Natural killer cell treated with Interleukin-12 subunit alpha and Interleukin-12 subunit beta and Interleukin-15 and Interleukin-18, amount 100 ng/mL, for 72 hours (primary cell): ENCODE measurements at regions not wholly inside any gene's neighbourhood (a gene's known extent, or its start where the extent isn't known, plus 50 kb on each side); places are given as distances from the start of the nearest gene placed in this dataset.
"Not testable (repeated sequence)": the region's sequence is repeated elsewhere in the genome, so short reads cannot be mapped to it uniquely, and the experiment has no call there.

ENCODE experiments used
- ATAC-seq, 2 donors: fragments of 150-1000 bp; cut with Tn5 transposase in 1 of 2; sonication (Bioruptor Pico), chemical (Tn5 transposase) in 1 of 2; 2 replicates each; pipeline ENCODE4 v1.10.0; 2021
- DNase-seq: peaks from one replicate; pipeline ENCODE4 v3.0.0; 2022; ENCODE audit warnings: low spot score
- H3K27ac Mint-ChIP-seq, 2 donors: 1 replicate in 1 of 2; 2 replicates in 1 of 2; pipeline ENCODE4 v1.8.0; 2022; ENCODE audit warnings: mixed read lengths in 2 of 2, mild to moderate bottlenecking in 1 of 2, moderate library complexity in 1 of 2
- H3K27me3 Mint-ChIP-seq, 2 donors: 1 replicate in 1 of 2; 2 replicates in 1 of 2; pipeline ENCODE4 v1.8.0; 2022; ENCODE audit warnings: mixed read lengths in 2 of 2
- H3K36me3 Mint-ChIP-seq: one replicate; pipeline ENCODE4 v1.8.0; 2022; ENCODE audit warnings: mixed read lengths
- H3K4me1 Mint-ChIP-seq, 2 donors: 1 replicate in 1 of 2; 2 replicates in 1 of 2; pipeline ENCODE4 v1.8.0; 2022; ENCODE audit warnings: low read depth in 2 of 2, mixed read lengths in 2 of 2, mild to moderate bottlenecking in 1 of 2
- H3K4me3 Mint-ChIP-seq: one replicate; pipeline ENCODE4 v1.8.0; 2022; ENCODE audit warnings: mixed read lengths
- H3K9me3 Mint-ChIP-seq: 2 replicates; pipeline ENCODE4 v1.8.0; 2022; ENCODE audit warnings: mixed read lengths

DNA sequence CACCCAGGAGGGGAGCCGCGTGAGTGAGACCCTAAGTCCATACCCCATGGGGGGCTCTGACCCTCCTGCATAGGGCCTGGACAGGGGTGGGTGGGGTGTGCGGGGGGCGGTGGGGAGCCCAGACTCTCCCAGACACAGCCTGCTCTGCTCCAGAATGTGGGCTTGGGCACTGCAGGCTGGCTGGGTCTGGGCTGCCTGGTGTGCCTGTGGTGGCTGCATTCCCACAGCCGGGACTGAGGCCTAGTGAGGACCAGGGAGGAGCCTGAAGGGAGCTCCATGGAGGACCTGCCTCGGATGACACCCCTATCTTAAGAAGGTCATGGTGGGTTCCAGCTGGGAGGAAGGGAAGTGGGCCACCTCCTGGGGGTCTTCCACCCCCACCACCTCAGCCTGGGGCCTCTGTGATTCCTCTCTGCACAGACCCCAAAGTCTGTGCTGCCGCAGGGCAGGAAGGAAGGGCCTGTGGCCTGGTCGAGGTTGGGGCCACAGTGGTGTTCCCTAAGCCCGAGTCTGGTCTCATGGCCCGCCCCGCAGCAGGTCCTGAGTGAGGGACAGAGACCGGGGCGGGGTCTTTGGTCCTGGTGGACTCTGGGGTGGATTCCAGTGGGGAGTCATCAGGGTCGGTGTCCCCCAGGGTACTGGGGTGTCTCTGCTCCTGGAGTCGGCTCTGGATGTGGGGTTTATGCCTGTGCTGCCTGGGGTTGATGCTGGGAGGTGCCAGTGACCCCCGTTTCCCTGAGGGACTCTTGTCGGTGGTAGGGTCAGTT is 392.3 kb downstream of the TMEM121 start:
- ATAC-seq (no peak), DNase-seq (no peak)
- no peak overlapping the region for H3K4me3 Mint-ChIP-seq
- no peaks in the 10 kb centered on the region for H3K4me1 Mint-ChIP-seq
- H3K27me3 Mint-ChIP-seq = peaks cover 0 to 3% of the 10 kb centered on the region in 2 donors
- H3K9me3 Mint-ChIP-seq = no peaks in the 10 kb centered on the region
- no peak overlapping the region for H3K27ac Mint-ChIP-seq
- H3K36me3 Mint-ChIP-seq = no peaks in the 10 kb centered on the region

DNA sequence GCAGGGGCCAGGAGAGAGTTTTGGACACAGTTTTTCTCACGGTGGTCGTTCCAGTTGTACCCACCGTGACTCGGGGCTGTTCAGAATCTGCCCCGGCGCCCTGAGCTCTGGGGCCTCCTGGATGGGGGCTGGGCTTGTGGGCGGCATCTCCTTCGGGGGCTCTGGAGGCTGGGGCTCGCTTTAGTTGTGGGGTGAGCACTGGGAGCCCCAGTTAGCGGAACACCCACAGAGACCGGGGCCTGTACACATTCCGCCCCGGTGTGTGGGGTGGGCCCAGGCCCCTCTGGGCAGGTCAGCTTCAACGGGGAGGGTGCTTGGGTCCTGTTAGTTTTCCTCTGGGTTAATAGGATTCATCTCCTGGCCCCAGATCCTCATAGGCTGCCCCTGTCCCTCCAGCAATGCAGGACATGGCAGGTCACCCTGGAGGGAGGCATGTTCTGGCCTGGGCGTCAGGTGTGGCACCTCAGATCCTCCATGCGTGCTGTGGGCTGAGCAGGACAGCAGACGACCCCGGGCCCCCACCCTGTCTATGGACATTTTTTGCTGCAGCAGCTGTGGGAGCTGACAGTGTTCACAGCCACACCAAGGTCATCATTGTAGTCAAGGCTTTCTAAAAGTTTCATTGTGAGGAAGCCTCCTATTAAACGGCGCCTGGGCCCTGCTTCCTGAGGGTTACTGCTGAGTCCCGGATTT is 393.2 kb downstream of the TMEM121 start:
- no peaks in the 10 kb centered on the region for H3K36me3 Mint-ChIP-seq
- H3K27ac Mint-ChIP-seq = no peak overlapping the region
- peaks cover 0 to 3% of the 10 kb centered on the region in 2 donors for H3K27me3 Mint-ChIP-seq
- H3K9me3 Mint-ChIP-seq = no peaks in the 10 kb centered on the region
- no peaks in the 10 kb centered on the region for H3K4me1 Mint-ChIP-seq
- DNase-seq = no peak
- no peak overlapping the region for H3K4me3 Mint-ChIP-seq
- ATAC-seq = no peak

DNA sequence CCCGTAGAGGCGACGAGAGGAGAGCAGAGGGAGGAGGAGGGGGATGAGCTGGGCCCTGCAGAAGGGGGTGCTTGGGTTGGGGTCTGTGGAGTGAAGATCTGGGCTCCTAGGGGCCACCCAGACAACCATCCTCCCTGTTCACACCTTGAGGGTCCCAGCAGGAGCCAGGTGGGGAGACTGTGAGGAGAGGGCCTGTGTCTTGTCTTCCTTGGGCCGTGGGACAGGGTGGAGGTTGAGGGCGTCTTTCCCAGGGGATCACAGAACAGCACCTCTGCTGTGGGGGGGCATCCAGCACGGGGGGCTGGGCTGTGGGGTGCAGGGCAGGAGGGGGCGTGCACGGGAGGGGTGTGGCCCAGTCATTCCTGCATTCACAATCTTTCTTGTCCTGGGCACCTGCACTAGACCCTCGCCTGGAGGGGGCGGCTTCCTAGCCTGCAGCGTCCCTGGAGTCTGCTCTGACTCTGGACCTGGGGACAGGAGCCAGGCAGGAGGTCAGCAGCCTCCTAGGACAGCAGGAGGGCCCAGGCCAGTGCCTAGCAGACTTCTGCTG is 393.8 kb downstream of the TMEM121 start:
- H3K27me3 Mint-ChIP-seq, H3K9me3 Mint-ChIP-seq, ATAC-seq, DNase-seq, H3K36me3 Mint-ChIP-seq, H3K4me1 Mint-ChIP-seq, H3K27ac Mint-ChIP-seq, H3K4me3 Mint-ChIP-seq: not testable (repeated sequence)

GRCh38 chr14:105920803-105921755 is 394.7 kb downstream of the TMEM121 start:
- not testable (repeated sequence) for ATAC-seq, H3K36me3 Mint-ChIP-seq, DNase-seq, H3K9me3 Mint-ChIP-seq, H3K27ac Mint-ChIP-seq, H3K4me3 Mint-ChIP-seq, H3K4me1 Mint-ChIP-seq, H3K27me3 Mint-ChIP-seq

GRCh38 chr14:105921781-105922180 is 395.4 kb downstream of the TMEM121 start:
- H3K27me3 Mint-ChIP-seq, H3K9me3 Mint-ChIP-seq, H3K27ac Mint-ChIP-seq, ATAC-seq, DNase-seq, H3K36me3 Mint-ChIP-seq, H3K4me1 Mint-ChIP-seq, H3K4me3 Mint-ChIP-seq: not testable (repeated sequence)

DNA sequence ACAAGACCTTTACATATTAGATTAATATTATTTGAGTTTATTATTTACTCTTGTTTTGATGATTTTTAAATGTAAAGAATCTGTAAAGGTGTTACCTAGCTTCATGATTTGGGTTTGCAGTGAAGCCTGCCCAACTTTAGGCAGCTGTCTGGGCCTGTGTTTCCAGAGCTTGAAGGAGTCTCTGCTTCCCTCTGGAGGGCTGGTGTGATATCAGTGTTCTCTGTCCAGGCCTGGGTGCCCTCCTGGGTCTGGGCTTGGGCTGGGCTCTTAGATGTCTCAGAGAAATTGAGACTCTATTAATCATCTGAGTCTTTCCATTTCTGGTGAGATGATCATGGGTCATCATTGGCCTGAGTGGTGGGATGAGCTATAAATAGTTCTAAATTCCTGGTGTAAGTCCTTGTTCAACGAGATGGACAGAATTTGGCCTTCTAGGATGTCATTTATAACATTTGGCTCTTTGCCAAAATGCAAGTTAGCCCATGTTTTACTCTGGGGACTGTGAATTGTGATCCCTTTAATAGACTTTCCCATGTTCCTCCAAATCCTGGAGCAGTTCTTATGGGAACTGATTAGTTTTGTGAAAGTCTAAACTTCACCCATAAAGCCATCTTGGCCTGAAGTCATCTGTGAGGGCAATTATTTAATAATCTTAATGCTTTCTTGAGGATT is 397.3 kb downstream of the TMEM121 start:
- H3K4me1 Mint-ChIP-seq, H3K27ac Mint-ChIP-seq, H3K9me3 Mint-ChIP-seq, H3K27me3 Mint-ChIP-seq, H3K4me3 Mint-ChIP-seq, ATAC-seq, DNase-seq, H3K36me3 Mint-ChIP-seq: not testable (repeated sequence)

DNA sequence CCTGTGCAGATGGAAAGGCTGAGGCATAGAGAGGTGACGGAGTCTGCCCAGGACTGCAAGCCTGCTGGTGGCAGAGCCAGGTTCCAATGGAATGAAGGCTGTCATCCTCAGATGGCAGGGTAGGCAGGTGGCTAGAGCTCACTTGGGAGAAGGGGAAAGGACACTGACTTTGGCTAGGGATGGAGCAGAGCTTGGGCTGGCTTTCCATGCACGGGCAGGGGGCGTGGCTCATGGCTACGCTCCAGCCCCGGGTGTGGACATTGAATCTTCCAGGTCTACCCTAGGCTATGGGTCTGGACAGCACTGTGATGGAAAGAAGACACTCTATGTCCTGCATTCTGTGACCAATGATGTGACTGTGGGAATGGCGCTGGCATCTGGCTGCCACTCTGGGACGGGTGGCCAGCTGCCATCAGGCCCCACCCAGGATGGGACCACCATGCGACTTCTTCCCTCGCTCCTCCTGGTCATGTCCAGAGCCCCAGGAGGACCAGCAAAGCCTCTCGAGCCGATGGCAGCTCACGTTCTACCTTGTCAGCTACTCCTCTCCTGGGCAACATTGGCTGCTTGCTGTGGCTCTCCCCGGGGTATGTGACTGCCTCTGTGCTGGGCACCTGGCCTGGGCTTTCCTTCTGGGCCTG is 398.7 kb downstream of the TMEM121 start:
- no peak for DNase-seq
- H3K27me3 Mint-ChIP-seq = peaks cover 0 to 7% of the 10 kb centered on the region in 2 donors
- H3K27ac Mint-ChIP-seq = no peak overlapping the region
- no peak overlapping the region for H3K4me3 Mint-ChIP-seq
- no peaks in the 10 kb centered on the region for H3K9me3 Mint-ChIP-seq
- H3K4me1 Mint-ChIP-seq = no peaks in the 10 kb centered on the region
- no peaks in the 10 kb centered on the region for H3K36me3 Mint-ChIP-seq
- ATAC-seq = no peak

GRCh38 chr14:105925615-105926372 is 399.4 kb downstream of the TMEM121 start:
- H3K36me3 Mint-ChIP-seq = no peaks in the 10 kb centered on the region
- no peak overlapping the region for H3K4me3 Mint-ChIP-seq
- H3K4me1 Mint-ChIP-seq = no peaks in the 10 kb centered on the region
- H3K27ac Mint-ChIP-seq = no peak overlapping the region
- H3K27me3 Mint-ChIP-seq = peaks cover 5 to 12% of the 10 kb centered on the region in 2 donors
- DNase-seq (no peak), ATAC-seq (no peak)
- no peaks in the 10 kb centered on the region for H3K9me3 Mint-ChIP-seq

DNA sequence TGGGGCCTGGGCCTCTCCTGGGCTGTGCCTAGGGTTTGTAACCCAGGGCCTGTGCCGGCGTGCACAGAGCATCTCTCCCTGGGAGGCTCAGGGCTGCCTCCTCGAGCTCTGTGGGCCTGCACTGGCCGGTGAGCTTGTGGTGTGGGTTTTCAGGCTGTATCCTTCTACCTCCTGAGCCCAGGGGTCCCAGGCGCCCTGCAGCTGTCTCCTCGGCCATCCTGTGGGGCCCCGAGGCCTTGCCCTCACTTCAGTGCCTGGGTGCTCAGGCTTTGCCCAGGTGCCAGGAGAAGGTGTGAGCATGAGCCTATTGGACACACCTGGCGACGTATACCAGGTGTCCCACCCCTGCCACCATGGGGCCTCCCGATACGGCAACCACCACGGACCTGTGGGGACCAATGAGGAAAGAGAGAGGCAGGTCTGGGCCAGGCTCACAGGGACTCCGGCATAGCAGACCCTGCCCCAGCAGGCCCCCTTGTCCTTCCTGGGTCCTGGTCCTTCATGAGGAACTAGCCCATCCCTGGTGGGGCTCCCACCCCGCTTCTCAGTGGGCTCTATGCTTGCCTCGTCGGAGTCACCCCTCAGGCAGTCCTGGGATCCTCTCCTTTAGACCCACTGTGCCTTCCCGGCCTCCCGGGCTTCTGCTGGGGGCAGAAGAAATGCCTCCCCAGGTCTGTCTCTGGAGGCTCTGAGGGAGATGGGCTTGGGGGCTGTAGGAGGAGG is 400.2 kb downstream of the TMEM121 start:
- DNase-seq (no peak), ATAC-seq (no peak)
- H3K27ac Mint-ChIP-seq = no peak overlapping the region
- no peaks in the 10 kb centered on the region for H3K4me1 Mint-ChIP-seq
- H3K27me3 Mint-ChIP-seq = peaks cover 10 to 15% of the 10 kb centered on the region in 2 donors
- H3K4me3 Mint-ChIP-seq = no peak overlapping the region
- H3K36me3 Mint-ChIP-seq = no peaks in the 10 kb centered on the region
- H3K9me3 Mint-ChIP-seq = no peaks in the 10 kb centered on the region

DNA sequence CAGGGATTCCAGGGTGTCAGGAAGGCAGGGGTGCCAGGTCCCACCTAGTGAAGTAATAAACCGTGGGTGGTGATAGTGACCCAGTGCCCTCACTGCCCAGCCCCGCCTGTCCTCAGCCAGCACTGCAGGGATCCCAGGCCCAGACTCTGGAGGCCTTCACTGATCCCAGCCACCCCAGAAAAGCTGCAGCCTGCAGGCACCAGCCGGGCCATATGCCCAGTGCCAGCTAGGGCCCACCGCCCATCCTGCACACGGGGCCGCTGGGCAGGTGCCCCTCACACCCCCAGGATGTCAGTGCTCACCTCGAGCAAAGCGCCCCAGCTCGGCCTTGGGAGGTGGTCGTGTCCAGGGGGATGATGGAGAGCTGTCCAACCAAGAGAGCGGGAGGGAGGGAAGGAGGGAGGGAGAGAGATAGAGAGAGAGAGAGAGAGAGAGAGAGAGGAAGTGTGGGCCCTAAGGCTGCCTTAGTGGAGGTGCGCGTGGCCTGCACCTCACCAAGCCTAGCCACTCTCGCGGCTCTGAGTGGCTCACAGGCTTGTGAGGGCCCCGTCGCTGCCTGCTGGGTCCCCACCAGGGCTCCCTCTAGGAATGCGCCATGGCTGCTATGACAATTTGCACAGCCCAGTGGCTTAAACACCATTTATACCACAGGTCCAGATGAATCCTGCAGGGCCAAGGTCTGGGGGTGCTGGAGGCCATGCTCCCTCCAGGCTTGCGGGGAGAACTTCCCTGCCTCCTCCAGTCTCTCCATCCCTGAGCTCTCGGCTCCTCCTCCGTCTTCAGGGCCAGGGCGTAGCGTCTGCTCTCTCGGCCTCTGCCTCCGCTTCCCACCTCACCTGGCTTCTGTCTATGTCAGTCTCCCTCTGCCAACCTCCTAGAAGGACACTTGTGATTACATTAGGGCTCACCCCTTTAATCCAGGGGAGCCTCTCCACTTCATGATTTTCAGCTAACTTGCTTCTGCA is 401.0 kb downstream of the TMEM121 start:
- ATAC-seq (no peak), DNase-seq (no peak)
- H3K4me1 Mint-ChIP-seq = no peaks in the 10 kb centered on the region
- no peaks in the 10 kb centered on the region for H3K36me3 Mint-ChIP-seq
- H3K27ac Mint-ChIP-seq = no peak overlapping the region
- H3K4me3 Mint-ChIP-seq = no peak overlapping the region
- no peaks in the 10 kb centered on the region for H3K9me3 Mint-ChIP-seq
- H3K27me3 Mint-ChIP-seq = peaks cover 17 to 21% of the 10 kb centered on the region in 2 donors
